ENCODE measurements at regions not wholly inside any gene's neighbourhood (a gene's known extent, or its start where the extent isn't known, plus 50 kb on each side); places are given as distances from the start of the nearest gene placed in this dataset.

DNA sequence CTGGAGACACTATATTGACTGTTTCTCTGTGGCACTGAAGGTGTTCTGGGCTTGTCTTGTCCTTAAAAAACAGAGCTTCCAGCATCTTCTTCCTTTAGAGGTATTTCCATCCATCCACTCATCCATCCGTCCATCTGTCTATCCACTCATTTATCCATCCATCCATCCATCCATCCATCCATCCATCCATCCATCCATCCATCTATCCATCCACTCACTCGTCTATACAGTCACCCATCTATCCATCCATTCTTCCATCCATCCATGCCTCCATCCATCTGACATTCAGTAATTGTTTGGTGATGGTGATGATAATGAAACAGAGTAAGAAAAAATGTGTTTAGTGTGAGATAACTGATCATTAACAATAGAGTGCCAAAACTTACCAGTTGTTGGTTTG, 334.8 kb downstream of the NSG2 start:
- DNase-seq = no peak

- DNase-seq = no peak
Observed at GRCh38 chr5:174381241-174381640, 335.7 kb downstream of the NSG2 start.

DNA sequence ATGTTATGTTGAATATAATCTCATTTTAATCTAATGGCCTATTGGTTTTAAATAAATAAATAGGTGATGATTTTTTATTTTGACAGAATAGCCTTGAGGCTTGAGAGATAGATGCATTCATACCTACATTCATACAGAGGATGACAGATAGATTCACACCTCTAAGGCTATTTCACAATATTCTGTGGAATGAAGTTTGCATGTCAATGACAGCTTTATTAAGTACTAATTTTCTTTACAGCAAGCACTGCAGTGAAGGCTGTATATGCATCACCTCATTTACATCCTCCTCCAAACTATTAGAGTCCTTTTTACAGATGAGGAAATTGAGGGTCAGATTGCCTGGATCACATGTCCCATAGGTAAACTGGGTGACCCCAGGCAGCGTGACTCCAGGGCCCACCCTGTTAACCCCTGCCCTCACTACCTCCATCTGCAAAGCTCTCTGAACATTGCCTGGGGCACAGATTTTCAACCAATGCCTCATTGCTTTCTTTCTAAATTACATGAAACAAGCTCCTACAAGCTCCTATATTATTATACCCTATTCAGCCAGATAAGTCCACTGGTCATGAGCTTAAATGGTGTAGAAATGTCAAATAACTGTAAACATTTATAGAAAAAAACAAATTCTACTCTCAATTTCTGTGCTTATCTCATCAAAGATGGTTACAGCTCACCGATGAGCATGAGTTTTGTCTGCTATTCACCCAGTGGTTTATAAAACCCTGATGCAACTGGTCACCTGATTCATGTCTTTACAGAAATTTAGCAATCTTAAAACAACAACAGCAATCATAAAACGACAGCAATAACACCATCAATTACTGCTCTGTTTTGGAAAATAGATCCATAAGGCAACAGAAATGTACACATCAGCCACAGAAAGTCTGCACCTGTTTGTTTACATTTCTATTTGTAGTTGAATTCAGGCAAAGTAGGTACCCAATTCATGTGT, 338.0 kb downstream of the NSG2 start:
- DNase-seq = no peak

DNA sequence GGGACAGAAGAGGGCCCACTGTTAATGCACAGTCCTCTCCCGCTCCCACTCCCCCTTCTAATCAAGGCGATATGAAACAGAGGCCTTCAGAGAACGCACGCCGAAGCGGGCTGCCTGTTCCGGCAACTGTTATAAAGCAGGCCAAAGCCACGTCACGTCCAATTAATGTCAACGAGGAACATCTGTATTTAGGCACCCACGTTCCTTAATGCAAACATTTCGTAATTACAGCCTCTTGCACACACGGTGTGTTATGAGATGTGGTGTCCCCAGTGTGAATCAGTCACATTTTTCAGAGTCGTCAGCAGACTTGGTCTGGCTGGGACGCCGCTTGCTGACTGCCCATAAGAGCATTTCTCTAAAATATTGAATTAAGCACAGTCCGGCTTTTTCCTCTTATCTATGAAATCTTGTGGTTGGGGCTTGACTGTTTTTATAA, 339.0 kb downstream of the NSG2 start:
- no peak for DNase-seq

DNA sequence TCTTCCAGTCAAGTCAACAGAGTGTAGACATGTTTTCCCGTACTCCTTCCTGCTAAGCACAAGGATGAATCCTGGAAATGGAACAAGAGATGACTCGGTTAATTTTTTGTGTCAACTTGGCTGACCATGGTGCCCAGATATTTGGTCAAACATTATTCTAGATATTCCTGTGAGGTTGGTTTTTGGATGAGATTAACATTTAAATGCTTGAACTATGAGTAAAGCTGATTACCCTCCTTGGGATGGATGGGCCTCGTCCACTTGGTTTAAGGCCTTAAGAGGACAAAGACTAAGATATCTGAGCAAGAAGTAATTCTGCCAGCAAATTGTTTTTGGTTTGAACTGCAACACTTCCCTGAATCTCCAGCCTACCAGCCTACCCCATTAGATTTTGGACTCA, 338.1 kb upstream of the MSX2 start:
- no peak for DNase-seq

DNA sequence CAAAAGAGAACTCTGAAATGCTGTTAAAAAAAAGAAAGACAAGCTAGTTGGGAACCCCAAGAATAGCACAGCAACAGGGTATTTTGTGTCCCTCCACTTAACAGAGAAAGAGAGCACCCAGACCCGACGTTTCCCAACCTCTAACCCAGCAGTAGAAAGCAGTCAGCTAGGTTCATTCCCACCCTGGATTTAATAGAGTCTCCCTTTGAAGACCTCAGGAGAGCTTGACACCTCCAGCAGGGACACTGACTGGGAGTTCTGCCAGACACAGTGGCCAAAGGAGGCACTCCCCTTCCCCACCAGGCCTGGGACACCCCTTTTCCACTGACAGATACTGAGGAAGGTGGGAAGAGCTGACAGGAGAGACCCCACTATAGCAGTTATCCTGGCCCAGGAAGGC, 337.5 kb upstream of the MSX2 start:
- DNase-seq = no peak

GRCh38 chr5:174387448-174387847, 336.9 kb upstream of the MSX2 start:
- no peak for DNase-seq

GRCh38 chr5:174392892-174393291, 331.5 kb upstream of the MSX2 start:
- no peak for DNase-seq

DNA sequence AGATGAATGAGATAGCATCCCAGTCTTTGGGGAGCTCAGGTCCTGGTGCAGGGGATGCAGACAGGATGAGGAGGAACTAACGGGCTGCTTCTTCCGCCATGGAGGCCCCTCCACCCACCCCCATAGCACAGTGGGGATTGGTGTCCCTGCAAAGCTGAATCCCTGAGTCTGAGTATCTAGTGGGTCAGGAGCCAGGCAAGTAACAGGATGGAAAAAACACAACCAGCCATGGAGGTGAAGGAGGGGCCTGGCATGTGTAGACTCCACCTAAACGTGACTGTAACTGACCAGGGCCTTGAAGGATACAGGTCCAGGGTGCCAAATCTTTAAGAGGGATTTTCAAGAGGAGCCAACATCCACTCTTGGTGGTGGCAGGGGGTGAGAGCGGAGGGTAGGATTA, 327.8 kb upstream of the MSX2 start:
- DNase-seq = no peak

GRCh38 chr5:174397206-174397605, 327.2 kb upstream of the MSX2 start:
- DNase-seq = no peak

DNA sequence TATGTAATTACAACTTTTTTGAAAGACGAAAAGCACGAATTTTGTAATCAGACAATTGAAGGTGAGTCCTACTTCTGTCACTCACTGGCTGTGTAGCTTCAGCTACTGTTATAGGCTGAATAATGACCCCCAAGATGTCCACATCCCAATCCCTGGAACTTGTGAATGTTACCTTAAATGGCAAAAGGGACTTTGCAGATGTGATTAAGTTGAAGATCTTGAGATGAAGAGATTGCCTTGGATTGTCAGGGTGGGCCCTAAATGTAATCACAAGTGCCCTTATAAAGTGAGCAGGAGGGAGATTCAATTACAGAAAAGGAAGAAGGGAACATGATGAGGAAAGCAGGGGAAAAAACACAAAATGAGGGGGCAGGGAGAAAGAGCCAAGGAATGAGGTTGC, 326.2 kb upstream of the MSX2 start:
- DNase-seq = no peak

DNA sequence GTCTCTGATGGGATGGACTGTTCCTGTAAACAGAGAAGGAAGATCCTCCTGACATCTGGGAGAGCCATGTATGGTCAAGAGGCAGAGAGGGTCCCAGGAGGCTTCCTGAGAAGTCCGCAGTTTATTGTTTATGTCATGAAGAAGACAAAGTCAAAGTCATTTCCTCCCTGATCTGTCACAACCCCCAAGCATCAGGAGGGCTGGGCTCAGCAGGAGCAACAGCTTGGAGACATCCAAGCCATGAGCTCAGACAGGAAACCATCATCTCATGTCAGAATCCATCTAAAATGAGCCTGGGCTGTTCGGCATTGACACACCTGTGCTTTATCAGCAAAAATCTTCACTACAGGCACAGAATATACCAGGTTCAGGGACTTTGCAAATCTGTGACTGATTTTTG, 325.0 kb upstream of the MSX2 start:
- no peak for DNase-seq

DNA sequence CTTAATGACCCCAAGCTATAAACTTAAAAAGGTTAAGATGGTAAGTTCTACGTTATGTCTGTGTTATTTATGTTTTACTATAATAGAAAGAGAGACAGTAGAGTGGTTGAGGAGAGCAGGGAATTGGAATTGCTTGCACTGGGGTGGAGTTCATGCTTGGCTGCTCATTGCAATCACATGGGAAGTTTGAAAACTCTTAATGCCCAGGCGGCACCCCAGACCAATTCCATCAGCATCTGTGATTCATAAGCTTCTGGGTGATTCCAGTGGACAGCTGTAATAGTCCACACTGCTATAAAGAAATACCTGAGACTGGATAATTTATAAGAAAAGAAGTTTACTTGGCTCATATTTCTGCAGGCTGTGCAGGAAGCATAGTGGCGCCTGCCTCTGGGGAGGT, 323.9 kb upstream of the MSX2 start:
- DNase-seq = no peak

DNA sequence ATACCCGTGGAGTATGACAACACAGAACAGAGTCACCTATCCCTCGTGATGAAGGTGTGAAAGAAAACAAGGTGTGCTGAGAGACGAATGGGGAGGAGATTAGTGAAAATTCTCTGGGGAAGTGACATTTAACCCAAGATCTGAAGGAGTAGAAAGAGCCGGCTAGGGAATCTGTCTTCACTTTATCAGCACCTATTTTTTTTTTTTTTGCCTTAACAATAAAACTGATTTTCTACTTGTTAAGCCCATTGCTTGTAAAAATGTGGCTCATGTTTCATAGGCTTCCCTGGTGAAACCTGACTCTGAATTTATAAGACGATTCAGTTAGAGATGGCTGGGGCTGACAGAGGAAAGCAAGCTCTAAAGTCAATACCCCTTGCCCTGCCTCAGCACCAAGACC, 322.6 kb upstream of the MSX2 start:
- no peak for DNase-seq

GRCh38 chr5:174402222-174402812, 322.1 kb upstream of the MSX2 start:
- no peak for DNase-seq

DNA sequence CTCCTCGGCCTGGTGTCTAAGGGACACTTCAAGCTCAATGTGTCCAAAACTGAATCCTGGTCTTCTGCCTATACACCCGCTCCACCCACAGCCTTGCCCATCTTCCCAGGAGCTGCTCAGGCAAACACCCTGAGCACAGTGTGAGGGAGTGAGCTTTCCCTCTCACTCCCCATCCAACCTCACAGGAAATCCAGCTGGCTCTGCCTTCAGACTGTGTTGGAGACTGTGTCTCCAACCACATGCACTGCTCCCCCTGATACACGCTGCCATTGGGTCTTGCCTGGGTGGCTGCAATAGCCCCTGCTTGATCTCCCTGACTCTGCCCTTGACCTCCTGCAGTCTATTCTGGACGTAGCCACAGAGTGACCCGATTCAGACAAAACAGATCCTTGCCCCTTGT, 319.5 kb upstream of the MSX2 start:
- DNase-seq = no peak

DNA sequence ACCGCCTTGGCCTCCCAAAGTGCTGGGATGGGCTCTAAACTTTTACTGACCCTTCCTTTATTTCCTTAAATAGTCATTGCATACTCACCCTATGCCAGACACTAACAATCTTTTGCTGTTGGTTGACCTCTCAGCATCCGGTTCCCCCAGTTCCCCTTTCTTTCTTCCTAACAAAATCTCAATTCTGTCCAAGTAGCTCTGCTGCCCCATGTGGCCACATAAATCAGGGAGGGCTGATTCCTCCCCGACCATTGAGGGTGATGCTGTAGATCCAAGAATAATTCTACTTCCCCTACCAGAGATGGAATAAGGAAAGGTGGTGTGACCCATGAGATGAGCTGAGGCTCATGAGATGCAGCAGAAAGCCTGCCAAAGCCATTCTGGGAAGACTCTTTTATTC, 315.3 kb upstream of the MSX2 start:
- DNase-seq = no peak

GRCh38 chr5:174409971-174410370, 314.4 kb upstream of the MSX2 start:
- no peak for DNase-seq

- DNase-seq = no peak
Observed at GRCh38 chr5:174410716-174411478, 313.5 kb upstream of the MSX2 start.

DNA sequence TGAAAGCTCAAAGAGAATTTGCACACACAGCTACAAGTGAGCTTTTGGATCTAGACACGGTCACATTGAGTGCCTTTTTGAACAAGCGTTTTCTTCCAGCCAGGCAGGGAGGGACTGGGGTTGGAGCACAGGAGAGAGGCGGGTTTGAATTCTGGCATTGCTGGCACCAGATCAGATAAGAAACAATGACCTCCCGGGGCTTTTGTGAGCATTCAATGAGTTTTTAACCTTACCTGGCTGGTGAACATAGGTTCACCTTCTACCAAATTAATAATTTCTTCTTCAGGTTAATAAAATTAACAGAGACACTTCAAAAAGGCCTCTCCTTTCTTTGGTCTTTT, 312.9 kb upstream of the MSX2 start:
- no peak for DNase-seq

DNA sequence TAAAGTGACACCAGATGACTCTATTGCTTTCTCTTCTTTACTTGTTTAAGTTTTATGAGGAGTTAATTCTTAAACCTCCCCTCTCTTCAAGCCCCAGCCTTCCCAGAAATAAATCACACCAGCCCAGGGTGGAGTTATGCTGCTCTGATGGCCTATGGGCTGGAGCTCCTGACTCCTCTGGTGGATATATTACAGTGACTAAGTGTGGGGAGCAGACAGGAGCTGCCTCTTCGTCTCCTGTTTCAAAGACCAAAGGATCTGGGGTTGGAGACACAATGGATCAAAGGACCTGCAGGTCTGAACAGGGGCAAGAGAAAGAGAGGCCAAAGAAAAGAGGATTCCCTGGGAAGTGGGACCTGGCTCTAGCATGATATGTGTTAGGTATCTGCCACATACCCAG, 312.0 kb upstream of the MSX2 start:
- no peak for DNase-seq

GRCh38 chr5:174412941-174413340, 311.4 kb upstream of the MSX2 start:
- DNase-seq = no peak

GRCh38 chr5:174413567-174414314, 310.6 kb upstream of the MSX2 start:
- no peak for DNase-seq

All from NCI-H187 treated with DMSO at 0.1 percent for 48 hours (cell line).